Liver (tissue), 8 donors: ENCODE measurements at regions not wholly inside any gene's neighbourhood (a gene's known extent, or its start where the extent isn't known, plus 50 kb on each side); places are given as distances from the start of the nearest gene placed in this dataset.

Experiments
- DNase-seq: peaks from one replicate; pipeline ENCODE4 v3.0.0-alpha.2; 2017; ENCODE audit warnings: low spot score
- H3K27ac ChIP-seq, 2 donors: one replicate each; pipeline ENCODE4 v1.7.0; 2013; ENCODE audit warnings: inconsistent platforms in 2 of 2, low read length in 2 of 2, control low read depth in 1 of 2, low read depth in 1 of 2, mild to moderate bottlenecking in 1 of 2
- H3K27me3 ChIP-seq, 4 donors: one replicate each; pipeline versions ENCODE4 v1.6.1 to v1.7.0; 2013; ENCODE audit warnings: low read length in 3 of 4, inconsistent platforms in 1 of 4, mild to moderate bottlenecking in 1 of 4, moderate library complexity in 1 of 4; ENCODE audit not compliant: control insufficient read depth in 4 of 4, insufficient read depth in 4 of 4
- H3K36me3 ChIP-seq, 4 donors: one replicate each; pipeline versions ENCODE4 v1.6.1 to v1.7.0; 2013; ENCODE audit warnings: low read length in 3 of 4, mild to moderate bottlenecking in 3 of 4, low read depth in 1 of 4, moderate library complexity in 1 of 4; ENCODE audit not compliant: control insufficient read depth in 4 of 4, insufficient read depth in 3 of 4
- H3K4me1 ChIP-seq, 4 donors: one replicate each; pipeline versions ENCODE4 v1.6.1 to v1.7.0; 2013; ENCODE audit warnings: low read length in 3 of 4, mild to moderate bottlenecking in 3 of 4, moderate library complexity in 1 of 4; ENCODE audit not compliant: control insufficient read depth in 4 of 4, insufficient read depth in 4 of 4
- H3K4me3 ChIP-seq, 3 donors: one replicate each; pipeline versions ENCODE4 v1.6.1 to v1.7.0; 2013; ENCODE audit warnings: low read length in 3 of 3, control low read depth in 1 of 3, low read depth in 1 of 3, mild to moderate bottlenecking in 1 of 3
- H3K9ac ChIP-seq, 2 donors: one replicate each; pipeline ENCODE4 v1.7.0; 2013; ENCODE audit warnings: low read length in 2 of 2, mild to moderate bottlenecking in 2 of 2, moderate library complexity in 2 of 2, control low read depth in 1 of 2, low read depth in 1 of 2
- H3K9me3 ChIP-seq, 4 donors: one replicate each; pipeline versions ENCODE4 v1.6.1 to v1.7.0; 2013; ENCODE audit warnings: low read length in 3 of 4; ENCODE audit not compliant: control insufficient read depth in 4 of 4
- ATF3 ChIP-seq: IDR thresholded peaks from 2 replicates; pipeline ENCODE4 v1.6.1; 2016; ENCODE audit warnings: antibody characterized with exemption
- CTCF ChIP-seq: fragments of 150-350 bp; IDR thresholded peaks from 2 replicates; pipeline ENCODE4 v1.5.1; 2017; ENCODE audit warnings: improper control_type of control experiment, low read depth, low read length; ENCODE audit not compliant: missing input control
- EGR1 ChIP-seq, 2 donors: IDR thresholded peaks; 2 replicates each; pipeline ENCODE4 v1.6.1; 2016 to 2018; ENCODE audit warnings: antibody characterized with exemption in 2 of 2, low read depth in 2 of 2
- FOXA1 ChIP-seq: IDR thresholded peaks from 2 replicates; pipeline ENCODE4 v1.6.1; 2016; ENCODE audit warnings: antibody characterized with exemption
- FOXA2 ChIP-seq: IDR thresholded peaks from 2 replicates; pipeline ENCODE4 v1.6.1; 2016; ENCODE audit warnings: antibody characterized with exemption
- GABPA ChIP-seq, 2 donors: IDR thresholded peaks in 1 of 2; conservative IDR thresholded peaks in 1 of 2; 2 replicates each; pipeline ENCODE4 v1.6.1; 2016; ENCODE audit warnings: antibody characterized with exemption in 2 of 2, mild to moderate bottlenecking in 1 of 2, moderate library complexity in 1 of 2
- HNF4G ChIP-seq: IDR thresholded peaks from 2 replicates; pipeline ENCODE4 v1.6.1; 2016; ENCODE audit warnings: antibody characterized with exemption
- MAX ChIP-seq: IDR thresholded peaks from 2 replicates; pipeline ENCODE4 v1.6.1; 2016; ENCODE audit warnings: antibody characterized with exemption
- RAD21 ChIP-seq, 2 donors: IDR thresholded peaks; 2 replicates each; pipeline ENCODE4 v1.6.1; 2016; ENCODE audit warnings: antibody characterized with exemption in 2 of 2, mild to moderate bottlenecking in 2 of 2
- REST ChIP-seq: IDR thresholded peaks from 2 replicates; pipeline ENCODE4 v1.6.1; 2016; ENCODE audit warnings: antibody characterized with exemption, mild to moderate bottlenecking
- RXRA ChIP-seq, 2 donors: IDR thresholded peaks; 2 replicates each; pipeline ENCODE4 v1.6.1; 2017 to 2018; ENCODE audit warnings: antibody characterized with exemption in 2 of 2, mild to moderate bottlenecking in 1 of 2
- ZBTB33 ChIP-seq: IDR thresholded peaks from 2 replicates; pipeline ENCODE4 v1.6.1; 2016; ENCODE audit warnings: antibody characterized with exemption
- WGBS: extraction: QIAGEN DNeasy Blood & Tissue Kit; methylation state at CpG from one replicate; pipeline ENCODE4 v1.1.7; 2013; 5-methylcytosine and 5-hydroxymethylcytosine counted together
- donor health status: healthy.
- donor health status: healthy.
- donor health status: healthy.
- donor health status: healthy.
- donor health status: healthy.

- TF ChIP-seq ATF3 (no peak), ZBTB33 (no peak), CTCF (no peak), FOXA1 (no peak), EGR1 (IDR thresholded peaks at IDR 0.05; ENCODE audit: low read depth in 2 of 2) (no peak), RAD21 (IDR thresholded peaks at IDR 0.05) (no peak), HNF4G (no peak), FOXA2 (no peak), GABPA (IDR thresholded peaks at IDR 0.05 in 1 of 2, conservative IDR thresholded peaks at IDR 0.05 in 1 of 2) (no peak)
These were observed 68.4 kb upstream of the SLC1A1 start for GRCh38 chr9:4421847-4422246.

GRCh38 chr9:4420351-4420750, 69.9 kb upstream of the SLC1A1 start:
- H3K36me3 ChIP-seq: no peaks in the 10 kb centered on the region
- no peak overlapping the region for H3K4me3 ChIP-seq
- no peaks in the 10 kb centered on the region for H3K27me3 ChIP-seq
- TF ChIP-seq CTCF: no peak
- peak in 1 of 2 donors; percentile 9 for TF ChIP-seq RXRA (IDR thresholded peaks at IDR 0.05)
- no peak for TF ChIP-seq MAX
- TF ChIP-seq REST: no peak
- no peak for TF ChIP-seq FOXA2
- H3K27ac ChIP-seq: no peak overlapping the region
- no peak overlapping the region for H3K9ac ChIP-seq
- H3K4me1 ChIP-seq: peaks cover 8 to 45% (median 20%) of the 10 kb centered on the region in 4 donors
- DNase-seq: no peak
- WGBS: 59% methylated on average over 6 of the region's 6 CpGs
- H3K9me3 ChIP-seq: no peaks in the 10 kb centered on the region

More at GRCh38 chr9:4421847-4422246, 68.4 kb upstream of the SLC1A1 start:
- Histone ChIP-seq H3K4me1 (peaks cover 12 to 45% (median 20%) of the 10 kb centered on the region in 4 donors), H3K4me3 (no peak overlapping the region), H3K9ac (no peak overlapping the region), H3K36me3 (no peaks in the 10 kb centered on the region), H3K9me3 (no peaks in the 10 kb centered on the region), H3K27ac (no peak overlapping the region), H3K27me3 (no peaks in the 10 kb centered on the region)
- no peak for DNase-seq
- 50% methylated on average over 1 of the region's 1 CpG for WGBS
